HG02970 (cell line): ENCODE measurements at regions not wholly inside any gene's neighbourhood (a gene's known extent, or its start where the extent isn't known, plus 50 kb on each side); places are given as distances from the start of the nearest gene placed in this dataset.
"Not testable (repeated sequence)": the region's sequence is repeated elsewhere in the genome, so short reads cannot be mapped to it uniquely, and the experiment has no call there.

Source experiments
- ATAC-seq: cut with Tn5 transposase; IDR thresholded peaks from one replicate; pipeline ENCODE4 v1.9.1; 2021; ENCODE audit warnings: mild to moderate bottlenecking, moderate library complexity, moderate number of reproducible peaks; ENCODE audit not compliant: unreplicated experiment, low FRiP score

DNA sequence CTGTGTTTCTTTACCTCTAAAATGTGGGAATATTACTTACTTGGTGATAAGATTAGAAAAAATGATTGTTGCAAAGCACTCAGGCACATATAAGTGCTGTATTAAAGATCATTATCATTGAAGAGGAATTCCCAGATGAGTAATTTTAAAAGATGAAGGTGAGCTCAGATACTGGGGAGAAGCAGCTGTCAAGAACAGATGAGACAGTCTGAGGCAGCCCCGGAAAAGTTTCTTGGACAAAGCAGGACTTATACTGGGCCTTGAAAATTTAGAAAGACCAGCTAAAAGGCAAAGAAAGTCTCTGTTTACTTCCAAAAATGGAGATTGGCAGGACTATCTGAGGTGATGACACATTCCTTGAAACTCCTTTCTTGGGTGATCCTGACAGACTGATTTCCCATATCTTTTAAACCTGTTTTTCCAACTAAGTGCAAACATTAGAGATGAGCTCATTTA is 93.8 kb upstream of the MARCKS start:
- no peak for ATAC-seq

DNA sequence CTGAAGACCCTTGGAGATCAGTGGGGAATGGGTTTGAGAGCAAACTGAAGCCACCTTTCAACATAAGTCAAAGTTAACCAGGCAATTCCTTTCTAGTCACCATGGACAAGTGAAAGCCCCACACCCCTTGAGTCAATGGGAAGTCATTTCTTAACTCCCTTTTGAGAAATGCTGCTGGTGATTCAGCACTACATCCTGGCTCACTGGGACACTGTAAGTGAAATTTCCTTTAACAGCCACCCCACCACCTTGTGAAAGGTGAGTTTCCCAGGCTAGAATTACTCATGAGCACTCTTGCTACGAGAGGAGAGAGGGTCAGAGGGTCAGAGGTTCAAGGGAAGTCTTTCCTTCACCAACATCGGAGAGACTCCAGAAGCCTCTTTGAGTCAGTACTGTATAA is 93.3 kb upstream of the MARCKS start:
- no peak for ATAC-seq

DNA sequence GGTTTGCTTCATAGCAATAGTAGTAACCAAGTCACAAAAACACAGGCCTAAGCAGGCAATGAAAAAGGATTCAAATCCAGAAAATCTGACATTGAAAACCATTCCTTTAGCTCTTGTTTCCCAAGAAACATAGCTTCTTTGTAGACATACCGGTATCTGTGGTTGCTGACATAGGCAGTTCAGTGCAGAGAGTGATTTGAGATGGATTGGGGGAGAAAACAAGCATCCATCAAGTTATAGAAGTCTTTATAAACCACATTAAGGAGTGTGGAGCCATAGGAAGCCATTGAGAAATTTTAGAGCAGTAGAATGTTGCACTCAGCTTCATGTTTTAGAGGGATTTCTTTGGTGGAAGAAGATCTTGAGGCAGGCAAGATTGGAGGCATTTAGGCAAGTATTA is 91.2 kb upstream of the MARCKS start:
- ATAC-seq = no peak

DNA sequence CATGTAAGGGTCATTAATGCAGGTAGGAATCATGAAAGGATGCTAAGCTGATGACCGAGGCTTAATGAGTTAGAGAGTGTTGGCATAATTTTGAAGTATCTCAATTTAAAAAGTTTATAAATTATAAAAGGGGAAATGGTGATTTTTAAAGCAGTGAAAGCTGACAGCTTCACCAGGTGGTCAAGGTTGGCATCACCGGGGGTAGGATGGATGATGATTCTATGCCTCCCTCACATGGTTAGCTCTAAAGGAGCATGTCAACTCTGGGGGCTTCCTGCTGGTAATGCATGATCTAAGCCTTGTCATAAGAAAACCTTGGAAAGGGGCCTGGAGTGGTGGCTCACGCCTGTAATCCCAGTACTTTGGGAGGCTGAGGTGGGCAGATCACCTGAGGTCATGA is 89.2 kb upstream of the MARCKS start:
- ATAC-seq = no peak

DNA sequence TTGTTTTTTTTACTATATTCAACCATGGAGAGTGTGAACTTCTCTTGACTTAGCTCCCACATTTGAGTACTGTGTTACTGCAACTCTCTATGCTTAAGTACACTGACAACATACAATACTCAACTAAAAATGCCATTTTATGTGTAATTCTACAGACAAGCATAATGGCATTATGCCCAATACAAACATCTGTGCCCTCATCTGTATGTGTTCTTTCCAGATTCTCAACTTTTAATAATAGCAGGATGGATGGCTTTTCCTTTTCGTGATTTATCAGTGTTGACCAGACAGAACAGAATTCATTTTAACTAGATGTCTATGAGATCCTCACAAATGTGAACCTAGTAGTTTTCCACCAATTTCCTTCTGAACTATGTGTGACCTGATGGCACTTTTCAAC is 84.2 kb upstream of the MARCKS start:
- ATAC-seq = no peak

DNA sequence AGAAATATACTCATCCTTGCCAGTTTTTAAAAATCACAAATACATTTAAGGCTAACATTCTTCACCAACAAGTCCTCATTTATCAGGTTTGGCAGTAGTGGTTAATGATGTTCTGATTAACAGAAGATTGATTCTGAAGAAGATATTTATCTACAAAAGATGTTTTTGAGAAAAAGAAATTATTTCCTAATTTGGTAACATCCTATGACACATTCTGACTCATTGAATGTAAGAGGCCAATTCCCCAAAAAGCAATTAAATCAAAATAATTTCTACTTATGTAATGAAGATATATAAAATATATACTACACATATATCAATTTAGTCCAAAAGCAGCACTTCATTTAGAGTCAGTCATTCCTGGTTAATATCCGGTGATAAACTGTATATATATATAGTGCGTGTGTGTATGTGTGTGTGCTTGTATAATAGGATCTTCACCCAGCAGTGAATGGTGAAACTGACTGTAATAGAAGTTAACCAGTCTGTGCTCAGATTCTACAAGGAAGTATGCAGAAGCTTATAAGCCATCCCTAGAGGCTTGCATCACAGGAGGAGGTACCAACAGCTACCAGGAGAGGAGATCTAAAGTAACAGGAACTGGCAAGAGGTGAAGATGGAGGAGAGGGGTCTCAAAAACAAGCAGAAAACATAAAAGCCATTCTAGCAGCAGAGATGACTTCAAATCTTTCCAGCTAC is 82.9 kb upstream of the MARCKS start:
- ATAC-seq = no peak

DNA sequence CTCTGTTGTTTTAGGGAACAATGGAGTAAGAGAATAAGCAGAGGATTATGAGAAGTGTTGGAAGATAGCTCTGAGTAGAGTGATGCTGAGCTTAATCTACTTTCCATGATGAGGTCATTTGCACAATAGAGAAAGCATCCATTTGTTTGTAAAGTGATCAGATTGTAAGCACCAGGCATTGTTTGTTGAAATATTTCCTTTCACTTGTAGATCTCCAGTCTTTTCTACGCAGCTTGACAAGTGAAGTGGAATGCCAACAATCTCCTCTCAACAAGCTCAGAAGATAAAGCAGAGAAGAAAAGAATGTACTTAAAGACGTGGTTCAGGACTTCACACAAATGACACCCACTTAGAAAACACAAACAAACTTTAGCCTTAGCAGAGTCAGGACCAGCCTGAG is 80.1 kb upstream of the MARCKS start:
- no peak for ATAC-seq

DNA sequence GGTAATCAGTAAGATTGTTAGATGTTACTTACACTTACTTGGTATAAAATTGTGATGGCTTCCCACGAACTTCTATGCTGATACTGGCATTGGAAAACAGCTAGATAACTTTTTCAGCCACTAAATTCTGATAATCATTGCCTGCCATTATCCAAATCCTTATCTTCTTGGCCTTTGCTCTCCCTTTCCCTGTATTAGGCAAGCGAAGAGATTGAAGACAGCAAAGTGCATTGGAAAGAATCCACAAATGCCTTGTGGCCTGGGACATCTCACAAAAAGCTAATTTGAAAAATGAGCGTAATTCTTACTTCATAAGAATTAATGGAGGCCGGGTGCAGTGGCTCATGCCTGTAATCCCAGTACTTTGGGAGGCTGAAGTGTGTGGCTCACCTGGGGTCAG is 79.5 kb upstream of the MARCKS start:
- ATAC-seq = no peak

DNA sequence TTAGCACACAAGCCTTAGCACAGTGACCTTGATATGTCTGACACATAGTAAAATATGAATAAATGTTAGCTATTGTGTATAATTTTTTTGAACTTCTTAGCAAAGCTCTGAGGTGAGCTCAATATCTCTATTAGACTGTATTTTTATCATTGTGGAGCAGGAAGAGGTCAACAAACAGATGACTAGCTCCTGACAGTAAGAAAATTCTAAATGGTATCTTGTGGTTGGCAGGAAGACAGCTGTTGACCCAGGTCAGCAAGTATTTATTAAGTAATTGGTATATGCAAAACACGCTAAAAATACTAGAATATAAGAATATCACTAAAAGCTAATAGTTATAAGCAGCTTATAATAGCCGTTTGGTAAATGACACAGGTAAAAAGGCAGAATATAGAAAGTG is 77.5 kb upstream of the MARCKS start:
- ATAC-seq = no peak

DNA sequence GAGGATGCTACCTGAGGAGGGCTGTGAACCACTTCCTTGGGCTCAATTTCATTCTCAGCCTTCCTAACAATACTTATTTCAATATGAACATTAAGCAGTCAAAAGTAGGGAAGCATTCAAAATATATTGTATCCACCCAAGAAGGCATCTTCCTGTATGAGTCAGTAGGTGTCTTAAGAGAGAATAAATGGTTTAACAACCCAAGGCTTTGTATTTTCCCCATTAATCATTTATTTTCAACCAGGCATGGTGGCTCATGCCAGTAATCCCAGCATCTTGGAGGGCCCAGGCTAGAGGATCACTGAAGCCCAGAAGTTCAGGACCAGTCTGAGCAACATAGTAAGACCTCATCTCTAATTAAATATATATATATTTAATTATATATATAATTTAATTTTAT is 74.5 kb upstream of the MARCKS start:
- ATAC-seq = no peak

DNA sequence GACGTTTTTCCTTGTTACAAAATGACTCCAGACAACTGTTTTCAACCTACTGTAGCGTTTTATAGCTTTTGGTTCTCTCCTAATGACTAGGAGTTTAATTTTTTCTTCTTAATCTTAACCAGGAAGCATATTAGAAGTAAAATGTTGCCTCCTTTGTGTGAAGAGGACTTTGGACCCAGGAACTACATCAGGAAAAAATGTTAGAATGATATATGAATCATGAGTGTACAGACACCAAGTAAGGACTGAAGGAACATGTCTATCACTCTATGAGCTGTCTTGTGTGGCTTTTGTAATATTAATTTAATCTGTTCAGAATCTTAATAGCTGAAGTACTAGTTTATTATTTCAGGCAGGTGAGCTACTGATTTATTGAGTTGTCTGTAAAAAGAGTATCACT is 71.0 kb upstream of the MARCKS start:
- no peak for ATAC-seq

DNA sequence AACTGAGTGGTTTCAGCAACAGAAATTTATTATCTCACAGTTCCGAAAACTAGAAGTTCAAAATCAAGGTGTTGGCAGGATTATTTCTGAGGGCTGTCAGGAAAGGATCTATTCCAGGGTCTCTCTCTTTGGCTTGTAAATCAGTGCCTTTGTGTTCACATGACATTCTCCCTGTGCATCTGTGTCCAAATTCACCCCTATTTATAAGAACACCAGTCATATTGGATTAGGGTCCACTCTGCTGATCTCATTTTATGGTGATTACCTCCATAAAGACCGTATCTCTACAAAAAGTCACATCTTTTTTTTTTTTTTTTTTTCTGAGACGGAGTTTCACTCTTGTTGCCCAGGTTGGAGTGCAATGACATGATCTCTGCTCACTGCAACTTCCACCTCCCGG is 68.6 kb upstream of the MARCKS start:
- no peak for ATAC-seq

DNA sequence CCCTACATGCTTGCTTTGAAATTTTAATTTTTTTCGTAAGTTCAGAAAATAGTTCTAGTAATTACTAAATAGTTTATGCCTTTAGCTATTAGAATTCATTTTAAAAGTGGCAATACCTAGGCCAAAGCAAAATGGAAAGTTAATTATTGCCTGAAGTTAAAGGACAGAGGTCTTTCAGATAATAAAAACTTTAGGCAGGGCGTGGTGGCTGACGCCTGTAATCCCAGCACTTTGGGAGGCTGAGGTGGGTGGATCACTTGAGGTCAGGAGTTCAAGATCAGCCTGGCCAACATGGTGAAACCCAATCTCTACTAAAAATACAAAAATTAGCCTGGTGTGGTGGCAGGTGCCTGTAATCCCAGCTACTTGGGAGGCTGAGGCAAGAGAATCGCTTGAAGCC is 65.9 kb upstream of the MARCKS start:
- not testable (repeated sequence) for ATAC-seq

DNA sequence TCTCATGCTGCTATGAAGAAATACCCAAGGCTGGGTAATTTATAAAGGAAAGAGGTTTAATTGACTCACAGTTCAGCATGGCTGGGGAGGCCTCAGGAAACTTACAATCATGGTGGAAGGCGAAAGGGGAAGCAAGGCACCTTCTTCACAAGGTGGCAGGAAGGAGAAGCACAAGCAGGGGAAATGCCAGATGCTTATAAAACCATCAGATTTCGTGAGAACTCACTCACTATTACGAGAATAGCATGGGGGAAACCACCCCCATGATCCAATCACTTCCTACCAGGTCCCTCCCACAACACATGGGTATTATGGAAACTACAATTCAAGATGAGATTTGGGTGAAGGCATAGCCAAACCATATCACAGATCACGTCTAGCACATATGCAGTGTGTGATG is 61.8 kb upstream of the MARCKS start:
- ATAC-seq = not testable (repeated sequence)

DNA sequence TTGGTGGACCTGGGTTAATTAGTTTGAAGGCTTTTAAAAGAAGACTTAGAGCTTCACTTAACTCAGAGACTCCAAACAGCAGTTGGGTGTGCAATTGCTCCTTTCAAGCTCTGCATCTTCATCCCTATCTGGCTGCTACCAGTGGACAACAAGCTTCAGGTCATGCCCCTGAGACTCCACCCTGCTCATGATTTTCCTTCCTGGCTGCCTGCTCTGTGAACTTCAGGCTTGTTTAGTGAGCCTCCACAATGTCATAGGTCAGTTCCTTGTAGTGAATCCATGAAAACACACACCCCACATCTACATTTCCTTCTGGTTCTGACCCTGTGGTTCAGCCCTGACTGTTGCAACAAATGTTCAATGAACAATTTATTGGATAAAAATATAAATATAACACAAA is 61.1 kb upstream of the MARCKS start:
- no peak for ATAC-seq

DNA sequence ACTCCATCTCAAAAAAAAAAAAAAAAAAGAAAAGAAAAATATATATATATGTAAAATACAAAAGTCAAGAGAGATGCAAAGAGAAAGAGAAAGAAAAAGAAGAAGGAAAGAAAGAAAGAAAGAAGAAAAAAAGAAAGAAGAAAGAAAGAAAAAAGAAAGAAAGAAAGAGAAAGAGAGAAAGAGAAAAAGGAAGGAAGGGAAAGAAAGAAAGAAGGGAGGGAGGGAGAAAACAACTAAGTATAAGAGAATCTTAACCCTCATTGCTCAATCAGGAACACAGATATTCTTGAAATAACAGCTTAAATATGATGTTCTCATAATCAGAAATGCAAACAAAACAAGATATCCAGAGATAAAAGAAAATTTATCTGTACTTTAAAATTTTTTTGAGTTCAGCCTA is 54.4 kb upstream of the MARCKS start:
- ATAC-seq = no peak

DNA sequence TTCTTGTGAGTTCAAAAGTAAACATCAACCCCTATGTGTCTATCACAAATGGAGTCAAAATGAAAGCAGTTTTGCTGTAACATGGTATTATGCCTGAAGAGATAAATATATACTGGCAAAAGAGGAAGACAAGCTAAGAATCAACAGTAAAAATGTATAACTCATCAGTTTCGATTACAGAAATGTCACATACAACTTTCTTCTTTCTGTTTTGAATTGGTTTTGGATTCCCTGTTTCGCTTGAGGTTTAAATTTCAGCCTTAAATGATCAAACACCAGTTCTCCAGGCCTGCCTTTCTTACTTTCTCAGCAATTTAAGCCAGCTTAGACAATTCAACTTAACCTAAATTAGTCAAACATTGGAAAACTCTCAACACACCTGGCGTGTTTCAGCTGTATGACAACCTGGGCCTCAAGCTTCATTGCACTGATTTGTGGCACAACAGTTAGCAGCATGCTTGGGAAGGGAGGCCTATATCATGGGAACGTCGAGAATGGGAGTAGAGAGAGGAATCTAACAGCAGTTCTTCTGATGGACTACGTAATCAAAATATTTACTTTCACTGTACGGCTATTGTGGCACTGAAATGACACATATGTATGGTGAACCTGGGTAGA is 51.9 kb upstream of the MARCKS start:
- peak; percentile 91 for ATAC-seq

DNA sequence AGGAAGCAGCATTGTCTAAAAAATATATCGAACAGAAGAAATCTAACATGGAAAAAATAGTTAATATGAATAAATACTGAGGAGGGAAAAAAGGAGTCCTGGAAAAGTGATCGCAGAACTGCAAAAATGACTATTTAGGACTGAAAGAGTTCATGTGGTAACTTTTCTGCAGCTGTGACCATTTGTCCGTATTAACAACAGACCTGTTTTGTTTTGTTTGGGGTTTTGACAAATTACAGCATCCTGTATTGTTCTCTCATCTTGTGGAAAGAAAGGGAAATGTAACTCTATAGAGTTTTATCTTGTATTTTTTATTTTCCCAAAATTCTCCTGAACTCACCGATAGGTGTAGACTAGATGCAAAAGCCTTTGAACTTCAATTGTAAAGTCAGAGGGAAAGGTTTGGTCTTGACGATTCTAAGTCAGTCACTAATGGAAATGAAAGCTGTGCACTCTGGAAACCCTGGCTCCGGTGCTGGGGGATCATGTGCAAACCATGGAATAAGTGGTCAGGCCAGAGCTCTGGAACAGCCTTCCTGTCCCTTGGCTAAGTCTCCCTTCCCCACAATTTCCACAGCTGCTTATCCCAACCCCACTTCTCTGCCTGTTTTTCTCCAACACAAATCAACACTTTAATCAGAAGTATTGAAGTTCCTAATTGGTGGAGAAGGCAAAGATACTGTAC is 51.2 kb upstream of the MARCKS start:
- ATAC-seq = no peak
